OCI-LY1 (cell line): ENCODE measurements at regions not wholly inside any gene's neighbourhood (a gene's known extent, or its start where the extent isn't known, plus 50 kb on each side); places are given as distances from the start of the nearest gene placed in this dataset.

Experiments
- CTCF ChIP-seq: fragments of 200-600 bp; sonication (generic), shearing (Covaris generic); IDR thresholded peaks from 2 replicates; pipeline ENCODE4 v1.5.1; 2017; ENCODE audit warnings: mild to moderate bottlenecking, antibody characterized with exemption, low read length, moderate library complexity, mixed read lengths
- EZH2 ChIP-seq: fragments of 200-600 bp; sonication (generic), shearing (Covaris generic); IDR thresholded peaks from 2 replicates; pipeline ENCODE4 v1.8.0; 2017; ENCODE audit warnings: borderline replicate concordance, mixed run types, mild to moderate bottlenecking, antibody characterized with exemption, low read length, moderate library complexity, mixed read lengths

- TF ChIP-seq CTCF: no peak
- no peak for TF ChIP-seq EZH2
These were observed 924.3 kb upstream of the CDH10 start for GRCh38 chr5:25568989-25569625.
